ENCODE measurements at regions not wholly inside any gene's neighbourhood (a gene's known extent, or its start where the extent isn't known, plus 50 kb on each side); places are given as distances from the start of the nearest gene placed in this dataset.

- no peak for DNase-seq (ENCODE audit: low read depth in 3 of 3)
These were observed 334.9 kb upstream of the GATB start for GRCh38 chr4:152095701-152096070.

- DNase-seq (ENCODE audit: low read depth in 3 of 3) = no peak
These were observed 334.3 kb upstream of the GATB start for GRCh38 chr4:152094970-152095700.

DNA sequence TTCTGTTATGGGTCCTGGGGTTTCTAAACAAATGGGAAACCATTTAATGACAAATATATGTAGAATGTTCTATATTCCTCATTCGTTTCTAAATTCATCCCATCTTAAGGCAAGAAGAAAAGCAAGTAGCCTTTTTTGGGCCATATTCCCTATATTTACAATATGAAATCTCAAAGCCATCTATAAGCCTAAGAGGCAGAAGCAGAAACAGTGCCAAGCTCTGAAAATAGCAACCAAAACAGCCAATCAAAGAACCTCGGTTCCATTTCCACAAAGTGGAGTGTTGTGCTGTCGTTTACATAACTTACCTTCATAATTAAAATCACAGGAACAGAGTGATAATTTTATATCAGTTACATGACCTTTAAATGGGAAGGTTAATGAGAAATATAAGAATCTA lies 330.6 kb upstream of the GATB start:
- DNase-seq (ENCODE audit: low read depth in 3 of 3) = no peak

GRCh38 chr4:152090543-152090942 lies 329.7 kb upstream of the GATB start:
- DNase-seq (ENCODE audit: low read depth in 3 of 3) = no peak

- DNase-seq (ENCODE audit: low read depth in 3 of 3) = no peak
These were observed 328.8 kb upstream of the GATB start for GRCh38 chr4:152089584-152089983.

GRCh38 chr4:152087335-152087734 lies 326.5 kb upstream of the GATB start:
- DNase-seq (ENCODE audit: low read depth in 3 of 3) = no peak

DNA sequence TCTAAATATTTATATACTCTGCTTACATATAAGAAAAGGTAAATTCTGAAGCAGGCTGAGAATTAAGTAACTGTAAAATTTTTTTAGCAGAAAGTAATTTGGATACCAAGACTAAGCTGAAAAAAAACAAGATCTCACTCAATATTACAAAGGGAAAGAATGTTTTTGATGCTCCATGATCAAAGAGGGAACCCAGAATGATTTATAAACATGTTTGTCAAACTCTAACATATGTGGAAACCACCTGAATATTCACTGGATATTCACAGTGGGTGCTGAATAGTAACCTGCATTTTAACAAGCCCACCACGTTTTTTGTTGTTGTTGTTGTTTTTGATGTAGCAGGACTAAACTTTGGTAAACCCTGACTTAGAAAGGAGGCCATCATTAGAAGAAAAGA lies 324.9 kb upstream of the GATB start:
- no peak for DNase-seq (ENCODE audit: low read depth in 3 of 3)

DNA sequence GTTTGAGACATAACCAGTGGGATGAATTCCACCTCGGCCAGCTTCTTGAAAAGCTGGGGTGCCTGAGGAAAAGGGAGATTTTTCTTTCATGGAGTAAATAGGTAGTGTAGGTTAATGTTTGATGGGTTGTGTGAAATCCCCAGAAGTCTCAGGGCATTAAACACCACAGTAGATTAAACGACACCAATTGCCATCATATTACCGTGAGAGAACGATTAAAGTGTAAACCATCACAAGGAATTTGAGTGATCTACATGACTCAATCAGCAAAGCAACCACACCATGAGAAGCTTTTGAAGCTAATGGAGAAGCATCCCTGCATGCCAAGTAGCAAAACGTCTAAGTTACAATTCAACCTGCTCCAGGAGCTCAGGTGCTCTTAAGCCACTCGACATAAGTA lies 322.5 kb upstream of the GATB start:
- no peak for DNase-seq (ENCODE audit: low read depth in 3 of 3)

- no peak for DNase-seq (ENCODE audit: low read depth in 3 of 3)
These were observed 320.2 kb upstream of the GATB start for GRCh38 chr4:152081024-152081423.

DNA sequence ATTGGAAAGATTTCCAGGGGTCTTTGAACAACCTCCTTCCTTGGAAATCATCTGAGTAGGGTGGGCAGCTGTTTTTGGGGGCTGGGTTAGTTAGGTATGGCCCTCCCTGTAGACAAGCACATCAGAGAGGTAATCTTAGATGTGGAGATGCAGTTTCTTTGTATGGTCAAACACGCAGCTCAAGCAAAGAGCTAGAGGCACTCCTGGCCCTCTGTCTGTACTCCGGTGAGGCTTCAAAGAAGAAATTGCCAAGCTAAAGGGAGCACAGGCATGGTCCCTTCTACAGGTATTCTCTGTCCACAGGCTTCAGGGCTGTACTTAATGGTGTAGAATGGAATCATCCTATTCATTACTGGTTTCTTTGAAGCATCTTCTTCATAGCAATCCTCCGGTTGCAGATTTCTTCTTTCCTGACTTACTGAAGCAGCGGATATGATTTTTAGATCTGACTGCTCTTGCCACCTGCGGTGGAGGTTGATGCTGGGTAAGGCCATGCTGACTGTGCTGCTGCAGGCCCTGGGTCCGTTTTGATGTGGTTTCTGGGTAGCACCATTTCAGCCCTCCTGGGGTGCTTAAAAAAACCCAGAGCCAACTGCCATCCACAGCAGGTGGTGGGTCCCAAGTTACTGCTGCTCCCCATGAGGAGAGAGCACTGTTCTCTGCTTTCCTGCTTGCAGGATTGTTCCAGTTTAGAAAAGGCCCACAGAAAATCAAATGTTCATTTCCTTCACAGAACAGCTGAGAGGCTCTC lies 318.9 kb upstream of the GATB start:
- DNase-seq (ENCODE audit: low read depth in 3 of 3) = no peak

GRCh38 chr4:152079079-152079478 lies 318.3 kb upstream of the GATB start:
- DNase-seq (ENCODE audit: low read depth in 3 of 3) = no peak

- DNase-seq (ENCODE audit: low read depth in 3 of 3) = no peak
These were observed 316.8 kb upstream of the GATB start for GRCh38 chr4:152077582-152077981.

GRCh38 chr4:152075253-152075928 lies 314.6 kb upstream of the GATB start:
- DNase-seq (ENCODE audit: low read depth in 3 of 3) = no peak

DNA sequence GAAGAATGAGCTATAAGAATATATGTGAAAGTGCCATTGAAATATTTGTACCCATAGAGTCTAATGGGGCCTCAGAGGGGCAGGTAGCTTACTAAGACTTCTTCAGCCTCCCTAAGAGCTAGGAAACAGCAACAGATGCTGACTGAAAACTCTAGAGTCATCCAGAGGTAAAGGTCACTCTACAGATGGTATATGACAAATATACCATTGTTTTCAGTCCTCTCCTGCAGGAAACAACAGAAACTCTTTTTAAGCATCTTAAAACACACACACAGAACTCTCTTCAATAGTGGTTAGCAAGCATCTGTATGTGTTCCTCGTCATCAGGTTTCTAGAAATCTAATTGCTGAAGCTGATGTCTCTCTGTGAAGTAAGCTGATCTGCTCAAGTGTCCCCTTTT lies 313.8 kb upstream of the GATB start:
- no peak for DNase-seq (ENCODE audit: low read depth in 3 of 3)

DNA sequence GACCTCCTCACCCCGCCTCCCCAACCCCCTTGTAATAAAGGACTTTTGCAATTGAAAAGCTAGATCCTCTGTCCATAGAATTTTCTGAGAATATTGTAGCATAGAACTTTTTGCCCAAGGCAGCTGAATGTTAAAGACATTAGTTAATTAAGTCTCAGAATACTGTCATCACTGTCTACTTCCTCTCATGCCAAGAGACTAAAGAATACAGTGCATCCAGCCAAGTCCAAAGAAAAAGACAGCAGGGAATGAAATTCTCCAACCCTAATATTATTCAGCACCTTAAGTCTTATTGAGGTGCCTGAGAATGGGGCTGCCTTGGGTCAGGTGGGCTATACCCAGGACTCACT lies 313.3 kb upstream of the GATB start:
- DNase-seq (ENCODE audit: low read depth in 3 of 3) = no peak

DNA sequence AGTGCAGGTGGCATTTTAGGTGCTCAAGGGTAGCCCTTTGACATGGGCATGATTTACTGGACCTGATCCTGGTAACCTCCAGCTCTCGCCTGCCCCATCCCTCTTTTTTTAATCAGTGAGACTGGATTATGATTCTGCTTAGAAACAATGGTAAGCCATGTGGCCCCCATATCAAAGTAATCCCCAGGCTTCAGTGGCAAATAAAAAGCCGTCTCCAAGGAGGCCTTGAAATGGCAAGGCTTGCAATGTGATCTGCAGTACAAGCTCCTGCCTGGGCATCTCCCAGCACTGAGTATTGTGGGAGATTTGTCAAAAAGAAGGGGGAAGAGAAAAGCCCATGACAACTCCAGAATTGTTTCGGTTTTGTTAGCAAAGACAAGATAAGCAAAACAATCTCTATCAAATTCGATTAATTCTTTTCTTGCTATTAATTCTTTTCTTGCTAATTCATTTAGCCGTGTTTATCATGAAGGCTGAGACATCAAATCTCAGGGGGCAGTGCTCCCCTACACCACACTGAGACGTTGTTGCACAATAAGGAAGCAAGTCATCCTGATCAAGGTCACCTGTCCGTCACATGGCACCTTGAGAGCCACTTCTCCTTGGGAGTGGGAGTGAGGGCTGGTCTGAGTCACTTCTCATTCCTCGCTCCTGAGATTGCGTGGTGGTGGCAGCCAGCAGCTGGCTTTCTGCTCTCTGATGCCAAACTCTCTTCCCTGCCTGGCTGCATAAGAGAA lies 312.7 kb upstream of the GATB start:
- DNase-seq (ENCODE audit: low read depth in 3 of 3) = no peak

- DNase-seq (ENCODE audit: low read depth in 3 of 3) = no peak
These were observed 312.1 kb upstream of the GATB start for GRCh38 chr4:152072906-152073305.

GRCh38 chr4:152072001-152072485 lies 311.2 kb upstream of the GATB start:
- no peak for DNase-seq (ENCODE audit: low read depth in 3 of 3)

DNA sequence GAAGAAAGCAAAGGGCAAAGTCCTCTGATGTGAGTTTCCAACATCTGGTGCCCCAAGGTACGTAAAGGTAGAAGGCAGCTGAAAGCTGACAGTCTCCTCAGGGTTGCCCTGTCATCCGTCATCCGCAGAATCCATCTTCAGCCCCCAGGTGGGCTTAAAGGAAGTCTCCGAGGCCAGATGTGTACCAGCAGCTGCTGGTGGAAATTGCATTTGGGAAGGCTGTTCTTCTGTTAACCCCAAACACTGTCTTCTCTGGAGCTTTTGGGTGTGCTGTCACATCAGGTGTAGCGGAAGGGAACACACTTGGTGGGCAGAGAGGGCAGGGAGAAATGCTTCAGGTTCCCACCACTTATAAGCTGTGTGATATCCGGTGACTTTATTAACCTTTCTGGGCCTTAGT lies 310.0 kb upstream of the GATB start:
- DNase-seq (ENCODE audit: low read depth in 3 of 3) = no peak

DNA sequence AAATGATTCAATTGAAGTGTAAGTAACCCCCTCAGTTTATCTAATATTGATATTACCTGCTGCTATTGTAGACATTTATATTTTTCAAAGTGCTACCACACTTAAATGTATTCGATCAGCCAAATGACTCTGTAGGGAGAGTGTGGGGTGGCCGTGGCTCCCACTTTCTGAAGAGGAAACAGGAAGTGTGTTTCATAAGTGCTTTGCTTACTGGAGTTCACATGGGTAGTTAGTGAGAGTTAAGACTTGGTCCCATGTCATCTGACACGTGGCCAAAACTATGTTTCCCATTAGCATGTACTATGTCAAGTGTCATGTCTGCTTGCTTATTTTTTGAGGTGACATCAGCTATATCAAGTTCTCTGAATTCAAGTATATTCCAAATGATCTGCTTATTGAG lies 308.1 kb upstream of the GATB start:
- no peak for DNase-seq (ENCODE audit: low read depth in 3 of 3)

GRCh38 chr4:152065545-152065944 lies 304.7 kb upstream of the GATB start:
- no peak for DNase-seq (ENCODE audit: low read depth in 3 of 3)

DNA sequence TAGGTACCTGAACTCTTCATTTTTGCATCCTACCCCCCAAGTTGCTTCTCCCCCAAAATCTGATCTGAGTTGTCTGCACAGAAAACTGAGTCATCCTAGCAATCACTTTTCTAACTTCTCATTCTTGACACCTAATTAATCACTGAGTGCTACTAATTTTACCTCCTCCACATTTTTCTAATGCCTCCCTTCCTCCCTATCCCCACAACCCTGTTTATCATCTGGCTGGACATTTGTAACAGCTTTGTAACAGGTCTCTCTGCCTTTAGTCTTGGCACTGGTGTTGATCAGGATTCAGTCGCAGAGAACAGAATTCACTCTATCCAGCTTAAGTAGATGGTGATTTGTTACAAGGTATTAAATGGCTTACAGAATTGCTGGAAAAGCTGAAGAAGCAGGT lies 303.9 kb upstream of the GATB start:
- DNase-seq (ENCODE audit: low read depth in 3 of 3) = no peak

Data from stimulated activated CD4-positive, alpha-beta T cell treated with anti-CD3 and anti-CD28 coated beads, TNF-alpha, amount 100 ng/mL, for 4 hours (primary cell).